MM.1S (cell line): ENCODE measurements at regions not wholly inside any gene's neighbourhood (a gene's known extent, or its start where the extent isn't known, plus 50 kb on each side); places are given as distances from the start of the nearest gene placed in this dataset.
A peak's percentile ranks its signal among the peaks of the same experiment; 100 is the strongest.

Experiments
- DNase-seq: peaks from one replicate; pipeline ENCODE4 v3.0.0-alpha.2; 2015
- H2AFZ ChIP-seq: fragments of 300-600 bp; sonication (generic); 2 replicates; pipeline ENCODE4 v1.6.0; 2016; ENCODE audit warnings: antibody characterized with exemption, low read length
- H3F3A ChIP-seq: fragments of 300-600 bp; sonication (generic); 2 replicates; pipeline ENCODE4 v1.6.1; 2016; ENCODE audit warnings: mild to moderate bottlenecking, antibody characterized with exemption, low read length, moderate library complexity, mixed read lengths; ENCODE audit not compliant: insufficient read depth
- H3K27ac ChIP-seq: fragments of 300-600 bp; sonication (generic); 2 replicates; pipeline ENCODE4 v1.5.1; 2016; ENCODE audit warnings: mild to moderate bottlenecking, low read length
- H3K27me3 ChIP-seq: fragments of 300-600 bp; sonication (generic); replicated peaks from 2 replicates; pipeline ENCODE4 v1.6.0; 2016; ENCODE audit warnings: low read length; ENCODE audit not compliant: insufficient read depth
- H3K36me3 ChIP-seq: fragments of 300-600 bp; sonication (generic); replicated peaks from 2 replicates; pipeline ENCODE4 v1.6.1; 2016; ENCODE audit warnings: mild to moderate bottlenecking, low read length, mixed read lengths; ENCODE audit not compliant: insufficient read depth
- H3K4me1 ChIP-seq: fragments of 300-600 bp; sonication (generic); 2 replicates; pipeline ENCODE4 v1.6.1; 2016; ENCODE audit warnings: low read length, mixed read lengths
- H3K4me2 ChIP-seq: fragments of 300-600 bp; sonication (generic); 2 replicates; pipeline ENCODE4 v1.6.0; 2016; ENCODE audit warnings: low read depth, low read length
- H3K4me3 ChIP-seq: fragments of 300-600 bp; sonication (generic); 2 replicates; pipeline ENCODE4 v1.5.1; 2016; ENCODE audit warnings: low read length, mixed read lengths
- H3K79me2 ChIP-seq: fragments of 300-600 bp; sonication (generic); 2 replicates; pipeline ENCODE4 v1.6.1; 2016; ENCODE audit warnings: mixed run types, low read length, mixed read lengths
- H3K9ac ChIP-seq: fragments of 300-600 bp; sonication (generic); 2 replicates; pipeline ENCODE4 v1.6.1; 2016; ENCODE audit warnings: low read length, mixed read lengths
- H3K9me2 ChIP-seq: fragments of 300-600 bp; sonication (generic); replicated peaks from 2 replicates; pipeline ENCODE4 v1.6.1; 2016; ENCODE audit warnings: mild to moderate bottlenecking, low read length, mixed read lengths; ENCODE audit not compliant: insufficient read depth
- H3K9me3 ChIP-seq: fragments of 300-600 bp; sonication (generic); replicated peaks from 2 replicates; pipeline ENCODE4 v1.6.1; 2016; ENCODE audit warnings: mild to moderate bottlenecking, low read length, mixed read lengths; ENCODE audit not compliant: insufficient read depth
- H4K20me1 ChIP-seq: fragments of 300-600 bp; sonication (generic); 2 replicates; pipeline ENCODE4 v1.6.1; 2016; ENCODE audit warnings: mild to moderate bottlenecking, low read length, moderate library complexity, mixed read lengths; ENCODE audit not compliant: insufficient read depth
- CTCF ChIP-seq: fragments of 300-600 bp; sonication (generic); IDR thresholded peaks from 2 replicates; pipeline ENCODE4 v1.5.1; 2016; ENCODE audit warnings: antibody characterized with exemption, low read length, mixed read lengths
- EZH2 ChIP-seq: fragments of 300-600 bp; sonication (generic); optimal IDR thresholded peaks from 2 replicates; pipeline ENCODE3; 2017; ENCODE audit warnings: low read depth, mild to moderate bottlenecking, antibody characterized with exemption, low read length, mixed read lengths
- EZH2phosphoT487 ChIP-seq: fragments of 300-600 bp; sonication (generic); IDR thresholded peaks from 2 replicates; pipeline ENCODE4 v1.6.1; 2018; ENCODE audit warnings: antibody characterized with exemption, low read length

GRCh38 chr18:29560270-29560669, 1383.3 kb upstream of the CDH2 start:
- H3F3A ChIP-seq, result no peaks in the 10 kb centered on the region
- H3K4me1 ChIP-seq, result peaks cover 13% of the 10 kb centered on the region
- H3K9me3 ChIP-seq, result no peaks in the 10 kb centered on the region
- H4K20me1 ChIP-seq, result no peaks in the 10 kb centered on the region
- H3K4me2 ChIP-seq, result peak overlapping the region; percentile 19; the same call in 1 of the 2 replicates
- H3K27ac ChIP-seq, result no peak overlapping the region; the same call in 1 of the 2 replicates
- DNase-seq, result peak; percentile 69
- H3K79me2 ChIP-seq, result no peaks in the 10 kb centered on the region
- TF ChIP-seq EZH2, result no peak
- no peak for TF ChIP-seq EZH2phosphoT487
- no peak for TF ChIP-seq CTCF
- H2AFZ ChIP-seq, result no peak overlapping the region
- no peaks in the 10 kb centered on the region for H3K9me2 ChIP-seq
- H3K4me3 ChIP-seq, result no peak overlapping the region
- H3K36me3 ChIP-seq, result no peaks in the 10 kb centered on the region
- H3K27me3 ChIP-seq, result no peaks in the 10 kb centered on the region
- no peak overlapping the region for H3K9ac ChIP-seq

- DNase-seq, result no peak
- Histone ChIP-seq H3K4me2 (no peak overlapping the region), H4K20me1 (no peaks in the 10 kb centered on the region), H3K9me3 (no peaks in the 10 kb centered on the region), H3K79me2 (no peaks in the 10 kb centered on the region), H3K4me1 (peaks cover 13% of the 10 kb centered on the region), H3K27ac (no peak overlapping the region), H3K9me2 (no peaks in the 10 kb centered on the region), H3K27me3 (no peaks in the 10 kb centered on the region), H3K9ac (no peak overlapping the region), H3F3A (no peaks in the 10 kb centered on the region), H3K4me3 (no peak overlapping the region), H3K36me3 (no peaks in the 10 kb centered on the region), H2AFZ (no peak overlapping the region)
- no peak for TF ChIP-seq EZH2phosphoT487
- no peak for TF ChIP-seq CTCF
- no peak for TF ChIP-seq EZH2
Observed at GRCh38 chr18:29556070-29556469, 1379.1 kb upstream of the CDH2 start.

GRCh38 chr18:29549759-29550158, 1372.8 kb upstream of the CDH2 start:
- Histone ChIP-seq H3F3A (no peaks in the 10 kb centered on the region), H3K9me3 (no peaks in the 10 kb centered on the region), H3K4me1 (no peaks in the 10 kb centered on the region), H3K79me2 (no peaks in the 10 kb centered on the region), H3K9ac (no peak overlapping the region), H3K36me3 (no peaks in the 10 kb centered on the region), H2AFZ (no peak overlapping the region), H3K4me3 (no peak overlapping the region), H3K27me3 (no peaks in the 10 kb centered on the region), H4K20me1 (no peaks in the 10 kb centered on the region), H3K4me2 (no peak overlapping the region), H3K27ac (no peak overlapping the region), H3K9me2 (no peaks in the 10 kb centered on the region)
- no peak for DNase-seq
- TF ChIP-seq EZH2phosphoT487, result no peak
- TF ChIP-seq CTCF, result no peak
- TF ChIP-seq EZH2, result no peak
